ENCODE measurements at regions not wholly inside any gene's neighbourhood (a gene's known extent, or its start where the extent isn't known, plus 50 kb on each side); places are given as distances from the start of the nearest gene placed in this dataset.

DNA sequence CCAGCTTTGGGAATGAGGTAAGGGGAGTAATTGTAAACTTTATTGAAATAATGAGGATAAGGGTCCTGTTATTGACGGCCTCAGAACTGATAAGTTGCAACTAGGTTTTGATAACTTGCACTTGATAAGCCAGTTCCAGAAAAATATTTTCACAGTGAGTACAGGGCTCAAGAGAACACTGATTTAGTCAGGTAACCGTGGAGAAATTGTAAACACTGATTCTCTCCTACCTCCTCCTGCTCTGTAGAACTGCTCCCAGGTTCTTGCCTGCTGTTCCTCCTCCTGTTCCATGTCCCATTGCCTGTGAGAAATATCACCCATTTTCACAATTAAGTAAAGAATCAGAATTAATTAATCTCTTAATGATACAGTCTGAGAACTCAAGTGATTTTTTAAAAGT, 55.0 kb upstream of the CXXC4 start:
- TF ChIP-seq, protein P1, sequence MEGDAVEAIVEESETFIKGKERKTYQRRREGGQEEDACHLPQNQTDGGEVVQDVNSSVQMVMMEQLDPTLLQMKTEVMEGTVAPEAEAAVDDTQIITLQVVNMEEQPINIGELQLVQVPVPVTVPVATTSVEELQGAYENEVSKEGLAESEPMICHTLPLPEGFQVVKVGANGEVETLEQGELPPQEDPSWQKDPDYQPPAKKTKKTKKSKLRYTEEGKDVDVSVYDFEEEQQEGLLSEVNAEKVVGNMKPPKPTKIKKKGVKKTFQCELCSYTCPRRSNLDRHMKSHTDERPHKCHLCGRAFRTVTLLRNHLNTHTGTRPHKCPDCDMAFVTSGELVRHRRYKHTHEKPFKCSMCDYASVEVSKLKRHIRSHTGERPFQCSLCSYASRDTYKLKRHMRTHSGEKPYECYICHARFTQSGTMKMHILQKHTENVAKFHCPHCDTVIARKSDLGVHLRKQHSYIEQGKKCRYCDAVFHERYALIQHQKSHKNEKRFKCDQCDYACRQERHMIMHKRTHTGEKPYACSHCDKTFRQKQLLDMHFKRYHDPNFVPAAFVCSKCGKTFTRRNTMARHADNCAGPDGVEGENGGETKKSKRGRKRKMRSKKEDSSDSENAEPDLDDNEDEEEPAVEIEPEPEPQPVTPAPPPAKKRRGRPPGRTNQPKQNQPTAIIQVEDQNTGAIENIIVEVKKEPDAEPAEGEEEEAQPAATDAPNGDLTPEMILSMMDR (IDR thresholded peaks at IDR 0.05): no peak
- no peak for TF ChIP-seq SMC3 (IDR thresholded peaks at IDR 0.05)
- TF ChIP-seq POLR2A (IDR thresholded peaks at IDR 0.05; ENCODE audit: low read length): no peak
- no peak for TF ChIP-seq CHD4 (IDR thresholded peaks at IDR 0.05; ENCODE audit: borderline replicate concordance)
- TF ChIP-seq, protein P2, sequence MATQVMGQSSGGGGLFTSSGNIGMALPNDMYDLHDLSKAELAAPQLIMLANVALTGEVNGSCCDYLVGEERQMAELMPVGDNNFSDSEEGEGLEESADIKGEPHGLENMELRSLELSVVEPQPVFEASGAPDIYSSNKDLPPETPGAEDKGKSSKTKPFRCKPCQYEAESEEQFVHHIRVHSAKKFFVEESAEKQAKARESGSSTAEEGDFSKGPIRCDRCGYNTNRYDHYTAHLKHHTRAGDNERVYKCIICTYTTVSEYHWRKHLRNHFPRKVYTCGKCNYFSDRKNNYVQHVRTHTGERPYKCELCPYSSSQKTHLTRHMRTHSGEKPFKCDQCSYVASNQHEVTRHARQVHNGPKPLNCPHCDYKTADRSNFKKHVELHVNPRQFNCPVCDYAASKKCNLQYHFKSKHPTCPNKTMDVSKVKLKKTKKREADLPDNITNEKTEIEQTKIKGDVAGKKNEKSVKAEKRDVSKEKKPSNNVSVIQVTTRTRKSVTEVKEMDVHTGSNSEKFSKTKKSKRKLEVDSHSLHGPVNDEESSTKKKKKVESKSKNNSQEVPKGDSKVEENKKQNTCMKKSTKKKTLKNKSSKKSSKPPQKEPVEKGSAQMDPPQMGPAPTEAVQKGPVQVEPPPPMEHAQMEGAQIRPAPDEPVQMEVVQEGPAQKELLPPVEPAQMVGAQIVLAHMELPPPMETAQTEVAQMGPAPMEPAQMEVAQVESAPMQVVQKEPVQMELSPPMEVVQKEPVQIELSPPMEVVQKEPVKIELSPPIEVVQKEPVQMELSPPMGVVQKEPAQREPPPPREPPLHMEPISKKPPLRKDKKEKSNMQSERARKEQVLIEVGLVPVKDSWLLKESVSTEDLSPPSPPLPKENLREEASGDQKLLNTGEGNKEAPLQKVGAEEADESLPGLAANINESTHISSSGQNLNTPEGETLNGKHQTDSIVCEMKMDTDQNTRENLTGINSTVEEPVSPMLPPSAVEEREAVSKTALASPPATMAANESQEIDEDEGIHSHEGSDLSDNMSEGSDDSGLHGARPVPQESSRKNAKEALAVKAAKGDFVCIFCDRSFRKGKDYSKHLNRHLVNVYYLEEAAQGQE (IDR thresholded peaks at IDR 0.05): no peak
- TF ChIP-seq HEYL (CRISPR knock-in tag; IDR thresholded peaks at IDR 0.05): no peak
- no peak for TF ChIP-seq KDM1A (IDR thresholded peaks at IDR 0.05; ENCODE audit: low read depth)
- TF ChIP-seq, protein P3, sequence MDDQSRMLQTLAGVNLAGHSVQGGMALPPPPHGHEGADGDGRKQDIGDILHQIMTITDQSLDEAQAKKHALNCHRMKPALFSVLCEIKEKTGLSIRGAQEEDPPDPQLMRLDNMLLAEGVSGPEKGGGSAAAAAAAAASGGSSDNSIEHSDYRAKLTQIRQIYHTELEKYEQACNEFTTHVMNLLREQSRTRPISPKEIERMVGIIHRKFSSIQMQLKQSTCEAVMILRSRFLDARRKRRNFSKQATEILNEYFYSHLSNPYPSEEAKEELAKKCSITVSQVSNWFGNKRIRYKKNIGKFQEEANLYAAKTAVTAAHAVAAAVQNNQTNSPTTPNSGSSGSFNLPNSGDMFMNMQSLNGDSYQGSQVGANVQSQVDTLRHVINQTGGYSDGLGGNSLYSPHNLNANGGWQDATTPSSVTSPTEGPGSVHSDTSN (IDR thresholded peaks at IDR 0.05): no peak
- no peak for TF ChIP-seq HOXA7 (CRISPR knock-in tag; IDR thresholded peaks at IDR 0.05)
- TF ChIP-seq, protein P4, sequence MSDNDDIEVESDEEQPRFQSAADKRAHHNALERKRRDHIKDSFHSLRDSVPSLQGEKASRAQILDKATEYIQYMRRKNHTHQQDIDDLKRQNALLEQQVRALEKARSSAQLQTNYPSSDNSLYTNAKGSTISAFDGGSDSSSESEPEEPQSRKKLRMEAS (IDR thresholded peaks at IDR 0.05): no peak
- no peak for TF ChIP-seq CEBPB (IDR thresholded peaks at IDR 0.05)
- TF ChIP-seq JUN (IDR thresholded peaks at IDR 0.05): no peak
- no peak for TF ChIP-seq RFX5 (IDR thresholded peaks at IDR 0.05)
- no peak for TF ChIP-seq BHLHE40 (IDR thresholded peaks at IDR 0.05; ENCODE audit: low read depth, low read length)

Measured in A549 (cell line).